A673 (cell line): ENCODE measurements at regions not wholly inside any gene's neighbourhood (a gene's known extent, or its start where the extent isn't known, plus 50 kb on each side); places are given as distances from the start of the nearest gene placed in this dataset.

ENCODE experiments used
- CTCF ChIP-seq: fragments of 300-800, 200-600 bp; sonication (generic); conservative IDR thresholded peaks from 2 replicates; pipeline ENCODE4 v1.5.1; 2017; ENCODE audit warnings: low read depth, mild to moderate bottlenecking, antibody characterized with exemption, low read length, moderate library complexity, mixed read lengths
- EZH2 ChIP-seq: fragments of 200-600 bp; sonication (generic); IDR thresholded peaks from 2 replicates; pipeline ENCODE4 v1.6.1; 2017; ENCODE audit warnings: borderline replicate concordance, low read depth, mild to moderate bottlenecking, mixed read lengths, antibody characterized with exemption, low read length; ENCODE audit not compliant: poor library complexity, severe bottlenecking

- TF ChIP-seq CTCF: peak; percentile 39; the same call in 1 of the 2 replicates
- TF ChIP-seq EZH2: no peak
These were observed 133.7 kb upstream of the CPXCR1 start for GRCh38 chrX:88613338-88613737.
